ENCODE measurements at regions not wholly inside any gene's neighbourhood (a gene's known extent, or its start where the extent isn't known, plus 50 kb on each side); places are given as distances from the start of the nearest gene placed in this dataset.
A peak's percentile ranks its signal among the peaks of the same experiment; 100 is the strongest.

DNA sequence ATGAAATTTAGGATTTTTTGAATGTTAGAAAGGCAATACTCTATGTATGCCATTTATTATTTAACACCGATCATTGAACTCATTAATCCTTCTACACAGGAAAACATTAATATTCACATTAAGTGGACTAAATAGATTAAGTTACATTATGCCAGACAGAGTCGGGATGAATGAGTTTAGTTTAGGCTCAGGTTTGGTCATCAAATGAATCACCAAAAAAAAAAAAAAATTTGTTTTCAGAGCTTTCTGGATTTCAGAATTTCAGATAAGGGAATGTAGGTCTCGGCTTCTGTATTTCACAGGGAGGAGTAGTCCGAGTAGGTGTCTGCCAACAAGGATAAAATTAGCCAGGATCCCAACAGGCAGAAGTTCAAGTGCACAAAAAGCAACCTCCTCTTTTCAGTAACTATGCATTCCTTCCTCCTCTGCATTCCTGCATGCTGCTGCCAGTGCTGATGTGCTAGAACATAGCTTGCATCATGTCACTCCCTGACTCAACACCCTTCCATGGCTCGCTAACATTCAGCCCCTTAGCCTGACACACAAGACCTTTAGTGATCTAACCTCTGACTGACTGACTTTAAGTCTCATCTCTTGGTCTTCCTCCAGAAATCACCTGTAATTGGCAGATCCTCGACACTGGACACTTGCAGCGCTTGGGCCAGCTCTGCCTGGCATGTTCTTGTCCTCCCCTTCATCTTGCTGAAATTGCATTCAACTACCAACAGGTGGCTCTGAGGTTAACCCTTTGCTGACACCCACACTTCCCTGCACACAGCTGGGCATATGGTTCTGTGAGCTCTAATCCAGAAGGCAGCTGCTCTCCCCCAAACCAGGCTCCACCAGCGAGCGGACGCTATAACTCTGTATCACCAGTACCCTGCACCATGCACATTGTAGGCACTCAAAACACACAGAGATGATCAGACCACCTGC, 145.4 kb upstream of the PROK2 start:
- Histone ChIP-seq H3K4me3 (ENCODE audit: low read depth, low read length, poor library complexity, severe bottlenecking) (no peak overlapping the region), H3K9me3 (ENCODE audit: low read depth, low read length, poor library complexity, severe bottlenecking) (no peaks in the 10 kb centered on the region), H3K27me3 (replicated peaks; ENCODE audit: insufficient read depth, low read depth, low read length, poor library complexity) (no peaks in the 10 kb centered on the region), H3K4me1 (ENCODE audit: insufficient read depth, low read length, poor library complexity, severe bottlenecking) (no peaks in the 10 kb centered on the region), H3K36me3 (ENCODE audit: insufficient read depth, low read length, poor library complexity, severe bottlenecking) (no peaks in the 10 kb centered on the region), H3K27ac (ENCODE audit: low read depth, low read length, poor library complexity, severe bottlenecking) (no peak overlapping the region)
- peak; percentile 3 for DNase-seq (ENCODE audit: low spot score)
- ChIA-PET POLR2A (ENCODE audit: low non-redundant PET) (no interaction called here), CTCF (interaction anchor here (0.6 kb wide), 1 partner anchor 1108 kb away, joined by 3 read pairs; no protein-coding TSS in a partner anchor)
- intact Hi-C loops (cut with micrococcal nuclease; ENCODE audit: unreplicated experiment) = no loop called here
- no peak for TF ChIP-seq EZH2 (IDR thresholded peaks at IDR 0.05; ENCODE audit: borderline replicate concordance, low read depth, low read length, poor library complexity, severe bottlenecking)
- TF ChIP-seq, protein P1, sequence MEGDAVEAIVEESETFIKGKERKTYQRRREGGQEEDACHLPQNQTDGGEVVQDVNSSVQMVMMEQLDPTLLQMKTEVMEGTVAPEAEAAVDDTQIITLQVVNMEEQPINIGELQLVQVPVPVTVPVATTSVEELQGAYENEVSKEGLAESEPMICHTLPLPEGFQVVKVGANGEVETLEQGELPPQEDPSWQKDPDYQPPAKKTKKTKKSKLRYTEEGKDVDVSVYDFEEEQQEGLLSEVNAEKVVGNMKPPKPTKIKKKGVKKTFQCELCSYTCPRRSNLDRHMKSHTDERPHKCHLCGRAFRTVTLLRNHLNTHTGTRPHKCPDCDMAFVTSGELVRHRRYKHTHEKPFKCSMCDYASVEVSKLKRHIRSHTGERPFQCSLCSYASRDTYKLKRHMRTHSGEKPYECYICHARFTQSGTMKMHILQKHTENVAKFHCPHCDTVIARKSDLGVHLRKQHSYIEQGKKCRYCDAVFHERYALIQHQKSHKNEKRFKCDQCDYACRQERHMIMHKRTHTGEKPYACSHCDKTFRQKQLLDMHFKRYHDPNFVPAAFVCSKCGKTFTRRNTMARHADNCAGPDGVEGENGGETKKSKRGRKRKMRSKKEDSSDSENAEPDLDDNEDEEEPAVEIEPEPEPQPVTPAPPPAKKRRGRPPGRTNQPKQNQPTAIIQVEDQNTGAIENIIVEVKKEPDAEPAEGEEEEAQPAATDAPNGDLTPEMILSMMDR (conservative IDR thresholded peaks at IDR 0.05; ENCODE audit: low read depth, low read length) = peak; percentile 35; the same call in 1 of the 2 replicates
- no TSS peak for BruUV-seq (replicated peaks)

DNA sequence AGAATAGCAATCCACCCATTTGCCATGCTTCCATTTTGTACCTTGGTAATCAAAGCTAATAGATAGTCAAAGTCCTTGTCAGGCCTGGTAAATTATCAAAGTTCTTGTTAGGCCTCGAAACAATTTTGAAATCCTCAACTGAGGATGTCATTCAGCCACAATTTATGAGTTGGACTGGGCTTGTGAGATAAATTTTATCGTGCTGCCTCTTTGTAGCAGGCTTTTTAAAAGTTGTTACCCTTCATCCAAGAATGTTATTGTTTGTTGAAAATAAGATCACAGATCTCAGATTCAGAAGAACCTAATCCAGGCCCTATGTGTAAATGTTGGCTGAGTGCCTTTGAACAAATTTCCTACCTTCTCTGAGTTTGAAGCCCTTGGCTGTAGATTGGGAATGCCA, 143.3 kb upstream of the PROK2 start:
- intact Hi-C loops (cut with micrococcal nuclease; ENCODE audit: unreplicated experiment) = no loop called here
- H3K27ac ChIP-seq (ENCODE audit: low read depth, low read length, poor library complexity, severe bottlenecking) = no peak overlapping the region
- H3K4me3 ChIP-seq (ENCODE audit: low read depth, low read length, poor library complexity, severe bottlenecking) = no peak overlapping the region
- ChIA-PET CTCF (no interaction called here), POLR2A (ENCODE audit: low non-redundant PET) (no interaction called here)
- no peaks in the 10 kb centered on the region for H3K9me3 ChIP-seq (ENCODE audit: low read depth, low read length, poor library complexity, severe bottlenecking)
- no peaks in the 10 kb centered on the region for H3K4me1 ChIP-seq (ENCODE audit: insufficient read depth, low read length, poor library complexity, severe bottlenecking)
- no peak for DNase-seq (ENCODE audit: low spot score)
- H3K27me3 ChIP-seq (replicated peaks; ENCODE audit: insufficient read depth, low read depth, low read length, poor library complexity) = no peaks in the 10 kb centered on the region
- no peak for TF ChIP-seq EZH2 (IDR thresholded peaks at IDR 0.05; ENCODE audit: borderline replicate concordance, low read depth, low read length, poor library complexity, severe bottlenecking)
- TF ChIP-seq, protein P1 (conservative IDR thresholded peaks at IDR 0.05; ENCODE audit: low read depth, low read length) = no peak
- H3K36me3 ChIP-seq (ENCODE audit: insufficient read depth, low read length, poor library complexity, severe bottlenecking) = no peaks in the 10 kb centered on the region
- BruUV-seq (replicated peaks) = no TSS peak

GRCh38 chr3:71927505-71928066, 142.6 kb upstream of the PROK2 start:
- Histone ChIP-seq H3K4me1 (ENCODE audit: insufficient read depth, low read length, poor library complexity, severe bottlenecking) (no peaks in the 10 kb centered on the region), H3K36me3 (ENCODE audit: insufficient read depth, low read length, poor library complexity, severe bottlenecking) (no peaks in the 10 kb centered on the region), H3K4me3 (ENCODE audit: low read depth, low read length, poor library complexity, severe bottlenecking) (no peak overlapping the region), H3K27me3 (replicated peaks; ENCODE audit: insufficient read depth, low read depth, low read length, poor library complexity) (no peaks in the 10 kb centered on the region), H3K27ac (ENCODE audit: low read depth, low read length, poor library complexity, severe bottlenecking) (no peak overlapping the region), H3K9me3 (ENCODE audit: low read depth, low read length, poor library complexity, severe bottlenecking) (no peaks in the 10 kb centered on the region)
- DNase-seq (ENCODE audit: low spot score) = no peak
- ChIA-PET POLR2A (ENCODE audit: low non-redundant PET) (no interaction called here), CTCF (no interaction called here)
- no TSS peak for BruUV-seq (replicated peaks)
- TF ChIP-seq EZH2 (IDR thresholded peaks at IDR 0.05; ENCODE audit: borderline replicate concordance, low read depth, low read length, poor library complexity, severe bottlenecking) = no peak
- TF ChIP-seq, protein P1 (conservative IDR thresholded peaks at IDR 0.05; ENCODE audit: low read depth, low read length) = no peak
- intact Hi-C loops (cut with micrococcal nuclease; ENCODE audit: unreplicated experiment) = no loop called here
